Naive B cell (primary cell): ENCODE measurements at regions not wholly inside any gene's neighbourhood (a gene's known extent, or its start where the extent isn't known, plus 50 kb on each side); places are given as distances from the start of the nearest gene placed in this dataset.
"Not testable (repeated sequence)": the region's sequence is repeated elsewhere in the genome, so short reads cannot be mapped to it uniquely, and the experiment has no call there.

Experiments
- ATAC-seq, 2 donors: fragments of 150-1000 bp; cut with Tn5 transposase; 2 replicates each; pipeline ENCODE4 v1.10.0; 2021; ENCODE audit warnings: low read depth in 2 of 2, mild to moderate bottlenecking in 2 of 2, moderate library complexity in 2 of 2
- DNase-seq: peaks from one replicate; pipeline ENCODE4 v3.0.0; 2022
- H3K27ac Mint-ChIP-seq, 6 donors: one replicate each; pipeline ENCODE4 v1.8.0; 2020 to 2022; ENCODE audit warnings: mild to moderate bottlenecking in 6 of 6, mixed read lengths in 6 of 6, moderate library complexity in 5 of 6, inconsistent platforms in 2 of 6
- H3K27me3 Mint-ChIP-seq, 3 donors: one replicate each; pipeline ENCODE4 v1.8.0; 2021 to 2022; ENCODE audit warnings: mixed read lengths in 3 of 3, mild to moderate bottlenecking in 1 of 3
- H3K36me3 Mint-ChIP-seq, 2 donors: one replicate each; pipeline ENCODE4 v1.8.0; 2020 to 2022; ENCODE audit warnings: mixed read lengths in 2 of 2, inconsistent platforms in 1 of 2, mild to moderate bottlenecking in 1 of 2
- H3K4me1 Mint-ChIP-seq, 3 donors: one replicate each; pipeline ENCODE4 v1.8.0; 2020 to 2022; ENCODE audit warnings: mixed read lengths in 3 of 3, inconsistent platforms in 1 of 3, mild to moderate bottlenecking in 1 of 3, moderate library complexity in 1 of 3
- H3K4me3 Mint-ChIP-seq, 8 donors: one replicate each; pipeline ENCODE4 v1.8.0; 2020 to 2022; ENCODE audit warnings: mild to moderate bottlenecking in 8 of 8, mixed read lengths in 8 of 8, moderate library complexity in 8 of 8, inconsistent platforms in 2 of 8
- H3K9me3 Mint-ChIP-seq, 7 donors: one replicate each; pipeline ENCODE4 v1.8.0; 2020 to 2022; ENCODE audit warnings: mixed read lengths in 7 of 7, mild to moderate bottlenecking in 5 of 7, inconsistent platforms in 2 of 7, moderate library complexity in 1 of 7

- no peaks in the 10 kb centered on the region for H3K36me3 Mint-ChIP-seq
- no peak overlapping the region for H3K27ac Mint-ChIP-seq
- H3K4me3 Mint-ChIP-seq, result no peak overlapping the region
- H3K27me3 Mint-ChIP-seq, result no peaks in the 10 kb centered on the region
- ATAC-seq (no peak), DNase-seq (no peak)
- peaks cover 3 to 11% (median 9%) of the 10 kb centered on the region in 3 donors for H3K4me1 Mint-ChIP-seq
- H3K9me3 Mint-ChIP-seq, result peaks cover 0 to 11% (median 6%) of the 10 kb centered on the region in 7 donors
Observed at GRCh38 chr11:38160433-38160832, 1562.4 kb upstream of the RAG2 start.

GRCh38 chr11:38159038-38159437 is 1561.0 kb upstream of the RAG2 start:
- H3K27ac Mint-ChIP-seq, result peak overlapping the region in 1 of 6 donors; percentile 17
- H3K9me3 Mint-ChIP-seq, result peaks cover 0 to 11% (median 3%) of the 10 kb centered on the region in 7 donors
- peaks cover 3 to 12% (median 9%) of the 10 kb centered on the region in 3 donors for H3K4me1 Mint-ChIP-seq
- no peak overlapping the region for H3K4me3 Mint-ChIP-seq
- no peak for ATAC-seq
- no peaks in the 10 kb centered on the region for H3K36me3 Mint-ChIP-seq
- DNase-seq, result no peak
- H3K27me3 Mint-ChIP-seq, result no peaks in the 10 kb centered on the region

- Mint-ChIP-seq H3K4me1 (peaks cover 3 to 16% (median 9%) of the 10 kb centered on the region in 3 donors), H3K36me3 (no peaks in the 10 kb centered on the region), H3K9me3 (peaks cover 0 to 7% (median 0%) of the 10 kb centered on the region in 7 donors), H3K27ac (peak overlapping the region in 2 of 6 donors; percentile 11 to 86), H3K4me3 (peak overlapping the region in 3 of 8 donors; percentile 4 to 68 (median 48)), H3K27me3 (no peaks in the 10 kb centered on the region)
- DNase-seq, result peak; percentile 8
- peak; percentile 58 to 87 for ATAC-seq
Observed at GRCh38 chr11:38156495-38157146, 1558.6 kb upstream of the RAG2 start.

GRCh38 chr11:38155856-38156255 is 1557.8 kb upstream of the RAG2 start:
- no peaks in the 10 kb centered on the region for H3K27me3 Mint-ChIP-seq
- H3K4me3 Mint-ChIP-seq, result no peak overlapping the region
- H3K27ac Mint-ChIP-seq, result no peak overlapping the region
- H3K4me1 Mint-ChIP-seq, result peaks cover 3 to 16% (median 9%) of the 10 kb centered on the region in 3 donors
- ATAC-seq (no peak), DNase-seq (no peak)
- H3K9me3 Mint-ChIP-seq, result peaks cover 0 to 7% (median 0%) of the 10 kb centered on the region in 7 donors
- H3K36me3 Mint-ChIP-seq, result no peaks in the 10 kb centered on the region

GRCh38 chr11:38153985-38154384 is 1555.9 kb upstream of the RAG2 start:
- peaks cover 0 to 11% (median 0%) of the 10 kb centered on the region in 7 donors for H3K9me3 Mint-ChIP-seq
- ATAC-seq, result no peak

GRCh38 chr11:38143852-38144251 is 1545.8 kb upstream of the RAG2 start:
- no peak overlapping the region for H3K27ac Mint-ChIP-seq
- H3K36me3 Mint-ChIP-seq, result no peaks in the 10 kb centered on the region
- H3K27me3 Mint-ChIP-seq, result no peaks in the 10 kb centered on the region
- H3K9me3 Mint-ChIP-seq, result peaks cover 0 to 23% (median 3%) of the 10 kb centered on the region in 7 donors
- no peaks in the 10 kb centered on the region for H3K4me1 Mint-ChIP-seq
- no peak overlapping the region for H3K4me3 Mint-ChIP-seq
- no peak for ATAC-seq
- no peak for DNase-seq

More at GRCh38 chr11:38153985-38154384, 1555.9 kb upstream of the RAG2 start:
- no peak overlapping the region for H3K4me3 Mint-ChIP-seq
- no peaks in the 10 kb centered on the region for H3K27me3 Mint-ChIP-seq
- H3K4me1 Mint-ChIP-seq, result peaks cover 3 to 16% (median 9%) of the 10 kb centered on the region in 3 donors
- no peaks in the 10 kb centered on the region for H3K36me3 Mint-ChIP-seq
- H3K27ac Mint-ChIP-seq, result no peak overlapping the region
- no peak for DNase-seq

GRCh38 chr11:38138972-38139371 is 1540.9 kb upstream of the RAG2 start:
- H3K4me3 Mint-ChIP-seq, result no peak overlapping the region
- H3K4me1 Mint-ChIP-seq, result no peaks in the 10 kb centered on the region
- peaks cover 0 to 20% (median 6%) of the 10 kb centered on the region in 7 donors for H3K9me3 Mint-ChIP-seq
- no peak for DNase-seq
- H3K27me3 Mint-ChIP-seq, result no peaks in the 10 kb centered on the region
- H3K27ac Mint-ChIP-seq, result no peak overlapping the region
- H3K36me3 Mint-ChIP-seq, result no peaks in the 10 kb centered on the region
- no peak for ATAC-seq

- H3K4me1 Mint-ChIP-seq, result no peaks in the 10 kb centered on the region
- H3K36me3 Mint-ChIP-seq, result no peaks in the 10 kb centered on the region
- ATAC-seq, result no peak
- DNase-seq, result no peak
- H3K9me3 Mint-ChIP-seq, result peaks cover 0 to 20% (median 9%) of the 10 kb centered on the region in 7 donors
- no peaks in the 10 kb centered on the region for H3K27me3 Mint-ChIP-seq
- H3K27ac Mint-ChIP-seq, result peak overlapping the region in 1 of 6 donors; percentile 13
- no peak overlapping the region for H3K4me3 Mint-ChIP-seq
Observed at GRCh38 chr11:38136887-38137286, 1538.9 kb upstream of the RAG2 start.

GRCh38 chr11:38131535-38131934 is 1533.5 kb upstream of the RAG2 start:
- H3K27me3 Mint-ChIP-seq, result no peaks in the 10 kb centered on the region
- ATAC-seq, result no peak
- H3K4me3 Mint-ChIP-seq, result no peak overlapping the region
- no peak for DNase-seq
- H3K27ac Mint-ChIP-seq, result no peak overlapping the region
- peaks cover 0 to 7% (median 4%) of the 10 kb centered on the region in 7 donors for H3K9me3 Mint-ChIP-seq
- no peaks in the 10 kb centered on the region for H3K36me3 Mint-ChIP-seq
- H3K4me1 Mint-ChIP-seq, result no peaks in the 10 kb centered on the region

GRCh38 chr11:38130976-38131375 is 1532.9 kb upstream of the RAG2 start:
- no peak overlapping the region for H3K4me3 Mint-ChIP-seq
- H3K27ac Mint-ChIP-seq, result no peak overlapping the region

GRCh38 chr11:38130514-38130913 is 1532.5 kb upstream of the RAG2 start:
- Mint-ChIP-seq H3K4me1 (no peaks in the 10 kb centered on the region), H3K4me3 (no peak overlapping the region), H3K36me3 (no peaks in the 10 kb centered on the region), H3K27ac (no peak overlapping the region), H3K9me3 (peaks cover 0 to 7% (median 4%) of the 10 kb centered on the region in 7 donors), H3K27me3 (no peaks in the 10 kb centered on the region)
- DNase-seq, result no peak
- ATAC-seq, result no peak

More at GRCh38 chr11:38130976-38131375, 1532.9 kb upstream of the RAG2 start:
- Mint-ChIP-seq H3K9me3 (peaks cover 0 to 7% (median 4%) of the 10 kb centered on the region in 7 donors), H3K36me3 (no peaks in the 10 kb centered on the region), H3K27me3 (no peaks in the 10 kb centered on the region), H3K4me1 (no peaks in the 10 kb centered on the region)
- DNase-seq (no peak), ATAC-seq (no peak)

GRCh38 chr11:38123673-38124072 is 1525.6 kb upstream of the RAG2 start:
- H3K27ac Mint-ChIP-seq, result no peak overlapping the region

GRCh38 chr11:38116616-38117015 is 1518.6 kb upstream of the RAG2 start:
- peaks cover 8 to 14% (median 10%) of the 10 kb centered on the region in 7 donors for H3K9me3 Mint-ChIP-seq
- not testable (repeated sequence) for H3K4me3 Mint-ChIP-seq, H3K27me3 Mint-ChIP-seq, H3K27ac Mint-ChIP-seq, H3K36me3 Mint-ChIP-seq, DNase-seq, H3K4me1 Mint-ChIP-seq, ATAC-seq

More at GRCh38 chr11:38123673-38124072, 1525.6 kb upstream of the RAG2 start:
- peaks cover 0 to 7% (median 2%) of the 10 kb centered on the region in 7 donors for H3K9me3 Mint-ChIP-seq
- no peak overlapping the region for H3K4me3 Mint-ChIP-seq
- H3K4me1 Mint-ChIP-seq, result no peaks in the 10 kb centered on the region
- ATAC-seq (no peak), DNase-seq (no peak)
- H3K36me3 Mint-ChIP-seq, result no peaks in the 10 kb centered on the region
- no peaks in the 10 kb centered on the region for H3K27me3 Mint-ChIP-seq

GRCh38 chr11:38115381-38115780 is 1517.3 kb upstream of the RAG2 start:
- not testable (repeated sequence) for DNase-seq, H3K4me3 Mint-ChIP-seq, H3K36me3 Mint-ChIP-seq, ATAC-seq, H3K4me1 Mint-ChIP-seq, H3K27ac Mint-ChIP-seq, H3K27me3 Mint-ChIP-seq
- peaks cover 8 to 15% (median 10%) of the 10 kb centered on the region in 7 donors for H3K9me3 Mint-ChIP-seq
